D721Med (cell line): ENCODE measurements at regions not wholly inside any gene's neighbourhood (a gene's known extent, or its start where the extent isn't known, plus 50 kb on each side); places are given as distances from the start of the nearest gene placed in this dataset.
"Not testable (repeated sequence)": the region's sequence is repeated elsewhere in the genome, so short reads cannot be mapped to it uniquely, and the experiment has no call there.

ENCODE experiments used
- DNase-seq: peaks from one replicate; pipeline ENCODE4 v3.0.0; 2011; ENCODE audit warnings: low spot score; ENCODE audit not compliant: insufficient read length
- FAIRE-seq: peaks from 2 replicates; lab custom pipeline; 2011; peaks lifted over from hg19 to GRCh38; lab: Jason Lieb, UNC
- CTCF ChIP-seq: IDR thresholded peaks from 2 replicates; pipeline ENCODE4 v1.5.1; 2012; ENCODE audit warnings: mild to moderate bottlenecking, control low read depth; ENCODE audit not compliant: insufficient read depth; ENCODE audit errors: missing control alignments

- no peak for TF ChIP-seq CTCF
Observed at GRCh38 chr9:71295928-71296327, 174.5 kb upstream of the TRPM3 start.

GRCh38 chr9:71286146-71286545 is 164.7 kb upstream of the TRPM3 start:
- DNase-seq (no peak), FAIRE-seq (no peak)
- no peak for TF ChIP-seq CTCF

More at GRCh38 chr9:71295928-71296327, 174.5 kb upstream of the TRPM3 start:
- FAIRE-seq, result no peak
- no peak for DNase-seq

GRCh38 chr9:71285191-71285656 is 163.8 kb upstream of the TRPM3 start:
- FAIRE-seq (no peak), DNase-seq (no peak)
- peak; percentile 97 for TF ChIP-seq CTCF

GRCh38 chr9:71282116-71282515 is 160.7 kb upstream of the TRPM3 start:
- not testable (repeated sequence) for DNase-seq

GRCh38 chr9:71279151-71279739 is 157.8 kb upstream of the TRPM3 start:
- FAIRE-seq (no peak), DNase-seq (no peak)
- TF ChIP-seq CTCF, result no peak

More at GRCh38 chr9:71282116-71282515, 160.7 kb upstream of the TRPM3 start:
- not testable (repeated sequence) for FAIRE-seq

GRCh38 chr9:71273613-71274012 is 152.2 kb upstream of the TRPM3 start:
- FAIRE-seq (no peak), DNase-seq (no peak)
- TF ChIP-seq CTCF, result no peak

- DNase-seq (no peak), FAIRE-seq (no peak)
- no peak for TF ChIP-seq CTCF
Observed at GRCh38 chr9:71271602-71272001, 150.2 kb upstream of the TRPM3 start.
